AG09309 (cell line): ENCODE measurements at regions not wholly inside any gene's neighbourhood (a gene's known extent, or its start where the extent isn't known, plus 50 kb on each side); places are given as distances from the start of the nearest gene placed in this dataset.

Experiments
- DNase-seq: peaks from one replicate; pipeline ENCODE4 v3.0.0-alpha.2; 2010; ENCODE audit warnings: low read depth
- H3K4me3 ChIP-seq: 2 replicates; pipeline ENCODE4 v1.5.1; 2011; ENCODE audit warnings: mild to moderate bottlenecking, low read depth, low read length, moderate library complexity; ENCODE audit not compliant: control insufficient read depth
- TF ChIP-seq, protein P1 (sequence below): IDR thresholded peaks from 2 replicates; pipeline ENCODE4 v1.5.1; 2011; ENCODE audit warnings: mild to moderate bottlenecking, low read depth, low read length, inconsistent platforms; ENCODE audit not compliant: insufficient read depth, control insufficient read depth; ENCODE audit errors: missing control alignments

GRCh38 chr1:14392161-14392858 lies 206.2 kb upstream of the KAZN start:
- H3K4me3 ChIP-seq = no peak overlapping the region
- DNase-seq = no peak
- TF ChIP-seq, protein P1, sequence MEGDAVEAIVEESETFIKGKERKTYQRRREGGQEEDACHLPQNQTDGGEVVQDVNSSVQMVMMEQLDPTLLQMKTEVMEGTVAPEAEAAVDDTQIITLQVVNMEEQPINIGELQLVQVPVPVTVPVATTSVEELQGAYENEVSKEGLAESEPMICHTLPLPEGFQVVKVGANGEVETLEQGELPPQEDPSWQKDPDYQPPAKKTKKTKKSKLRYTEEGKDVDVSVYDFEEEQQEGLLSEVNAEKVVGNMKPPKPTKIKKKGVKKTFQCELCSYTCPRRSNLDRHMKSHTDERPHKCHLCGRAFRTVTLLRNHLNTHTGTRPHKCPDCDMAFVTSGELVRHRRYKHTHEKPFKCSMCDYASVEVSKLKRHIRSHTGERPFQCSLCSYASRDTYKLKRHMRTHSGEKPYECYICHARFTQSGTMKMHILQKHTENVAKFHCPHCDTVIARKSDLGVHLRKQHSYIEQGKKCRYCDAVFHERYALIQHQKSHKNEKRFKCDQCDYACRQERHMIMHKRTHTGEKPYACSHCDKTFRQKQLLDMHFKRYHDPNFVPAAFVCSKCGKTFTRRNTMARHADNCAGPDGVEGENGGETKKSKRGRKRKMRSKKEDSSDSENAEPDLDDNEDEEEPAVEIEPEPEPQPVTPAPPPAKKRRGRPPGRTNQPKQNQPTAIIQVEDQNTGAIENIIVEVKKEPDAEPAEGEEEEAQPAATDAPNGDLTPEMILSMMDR = no peak

DNA sequence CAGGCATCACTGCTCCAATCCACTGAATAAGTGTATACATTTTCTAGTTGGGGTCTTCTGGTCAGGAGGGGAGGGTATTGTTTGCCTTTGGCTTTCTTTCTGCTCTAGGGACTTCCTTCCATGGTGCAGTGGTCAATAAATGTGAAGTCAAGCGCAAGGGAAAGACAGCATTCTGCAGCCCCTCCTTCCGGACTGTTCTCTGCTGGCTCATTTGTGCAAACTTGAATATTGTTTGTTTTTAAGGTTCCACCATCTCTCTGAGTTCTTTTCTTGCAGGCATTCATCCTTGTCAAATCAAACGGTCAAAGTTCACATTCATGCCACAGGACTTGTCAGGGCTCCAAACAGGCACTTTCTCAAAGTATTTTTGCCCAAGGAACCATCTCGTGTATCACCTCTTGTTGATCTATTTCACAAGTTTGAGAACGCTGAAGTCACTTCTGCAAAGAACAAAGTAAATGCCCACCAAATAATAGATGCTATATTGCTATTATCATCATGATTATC lies 205.6 kb upstream of the KAZN start:
- no peak for DNase-seq
- H3K4me3 ChIP-seq = no peak overlapping the region
- TF ChIP-seq, protein P1 = no peak

DNA sequence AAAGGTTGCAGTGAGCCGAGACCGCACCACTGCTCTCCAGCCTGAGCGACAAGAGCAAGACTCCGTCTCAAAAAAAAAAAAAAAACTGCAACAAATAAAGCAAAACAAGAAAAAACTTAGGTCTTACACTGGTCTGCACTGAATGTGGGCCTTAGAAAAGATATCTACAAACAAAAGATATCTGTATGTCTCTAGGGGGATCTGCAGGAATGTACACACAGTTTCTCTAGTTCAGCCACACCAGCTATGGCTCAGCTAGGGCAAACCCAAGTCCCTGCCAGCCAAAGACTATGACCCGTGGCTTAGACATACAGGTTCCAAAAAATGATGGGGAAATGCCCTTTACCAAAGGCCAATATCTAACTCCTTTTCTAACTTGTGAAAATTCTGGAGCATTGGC lies 202.4 kb upstream of the KAZN start:
- TF ChIP-seq, protein P1 = no peak
- no peak for DNase-seq
- H3K4me3 ChIP-seq = no peak overlapping the region

GRCh38 chr1:14403961-14404645 lies 194.4 kb upstream of the KAZN start:
- no peak for DNase-seq
- TF ChIP-seq, protein P1 = no peak

GRCh38 chr1:14404862-14405301 lies 193.6 kb upstream of the KAZN start:
- H3K4me3 ChIP-seq = no peak overlapping the region
- TF ChIP-seq, protein P1 = no peak
- DNase-seq = no peak

More at GRCh38 chr1:14403961-14404645, 194.4 kb upstream of the KAZN start:
- no peak overlapping the region for H3K4me3 ChIP-seq

DNA sequence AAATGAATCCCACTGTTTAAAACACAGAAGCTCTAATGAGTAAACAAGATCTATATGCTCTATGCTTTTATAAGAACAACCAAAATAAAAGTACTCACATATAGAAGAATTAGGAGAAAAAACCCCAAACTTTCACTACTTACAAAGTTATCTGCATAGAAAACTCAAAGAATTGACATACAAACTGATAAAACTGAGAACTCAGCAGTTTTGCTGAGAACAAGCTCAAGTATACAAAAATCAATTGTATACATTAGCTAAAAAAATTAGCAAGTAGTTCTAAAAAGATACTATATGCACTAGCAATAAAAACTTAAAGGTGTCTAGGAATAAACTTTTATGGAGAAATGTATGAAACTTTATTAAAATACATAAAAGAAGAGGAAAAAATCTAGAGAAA lies 186.2 kb upstream of the KAZN start:
- TF ChIP-seq, protein P1 = no peak
- H3K4me3 ChIP-seq = no peak overlapping the region
- no peak for DNase-seq
